HG02571 (cell line): ENCODE measurements at regions not wholly inside any gene's neighbourhood (a gene's known extent, or its start where the extent isn't known, plus 50 kb on each side); places are given as distances from the start of the nearest gene placed in this dataset.

Source experiments
- ATAC-seq: cut with Tn5 transposase; IDR thresholded peaks from one replicate; pipeline ENCODE4 v1.9.1; 2021; ENCODE audit warnings: mild to moderate bottlenecking, moderate library complexity; ENCODE audit not compliant: unreplicated experiment

- no peak for ATAC-seq
Observed at GRCh38 chr3:188940573-188940932, 231.2 kb upstream of the TPRG1 start.

- ATAC-seq, result no peak
Observed at GRCh38 chr3:188941103-188941502, 230.7 kb upstream of the TPRG1 start.

GRCh38 chr3:188942191-188942590 lies 229.6 kb upstream of the TPRG1 start:
- ATAC-seq, result no peak

- ATAC-seq, result no peak
Observed at GRCh38 chr3:188943591-188943990, 228.2 kb upstream of the TPRG1 start.

- ATAC-seq, result no peak
Observed at GRCh38 chr3:188944108-188944507, 227.7 kb upstream of the TPRG1 start.

- ATAC-seq, result no peak
Observed at GRCh38 chr3:188946351-188947240, 225.2 kb upstream of the TPRG1 start.

- ATAC-seq, result no peak
Observed at GRCh38 chr3:188947401-188948280, 224.1 kb upstream of the TPRG1 start.

DNA sequence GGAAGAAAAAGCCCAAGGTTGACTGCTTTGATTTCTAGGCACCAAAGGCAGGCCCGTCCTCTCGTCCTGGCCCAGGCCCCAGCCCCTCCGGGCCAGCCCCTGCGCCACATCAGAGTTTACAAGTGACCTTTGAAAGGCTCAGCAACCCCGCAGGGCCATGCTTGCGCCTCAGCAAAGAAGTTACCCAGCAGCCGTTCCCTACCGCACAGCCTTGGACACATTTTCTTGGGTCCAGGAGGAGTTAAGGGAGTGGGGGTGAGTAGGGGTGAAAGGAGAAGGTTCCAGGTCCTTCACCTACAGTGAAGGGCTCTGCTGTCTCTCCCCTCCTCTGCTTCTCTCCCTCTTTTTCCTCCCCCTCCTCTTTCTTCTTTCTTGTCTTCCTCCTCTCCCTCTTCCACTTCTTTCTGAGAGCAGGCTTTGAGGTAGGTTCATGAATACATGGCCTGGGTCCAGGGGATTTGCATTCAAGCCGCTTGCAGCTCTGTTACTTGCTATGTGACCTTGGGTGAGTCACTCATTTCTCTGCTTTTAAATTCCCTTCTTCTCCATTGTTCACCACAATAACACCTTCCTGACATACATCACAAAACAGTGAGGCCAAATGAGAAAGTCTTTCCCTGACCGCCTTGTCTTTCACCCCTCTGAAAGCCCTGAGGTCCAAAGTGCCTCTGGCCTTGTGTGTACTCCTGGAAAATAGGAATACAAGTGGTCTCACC lies 223.3 kb upstream of the TPRG1 start:
- ATAC-seq, result no peak

DNA sequence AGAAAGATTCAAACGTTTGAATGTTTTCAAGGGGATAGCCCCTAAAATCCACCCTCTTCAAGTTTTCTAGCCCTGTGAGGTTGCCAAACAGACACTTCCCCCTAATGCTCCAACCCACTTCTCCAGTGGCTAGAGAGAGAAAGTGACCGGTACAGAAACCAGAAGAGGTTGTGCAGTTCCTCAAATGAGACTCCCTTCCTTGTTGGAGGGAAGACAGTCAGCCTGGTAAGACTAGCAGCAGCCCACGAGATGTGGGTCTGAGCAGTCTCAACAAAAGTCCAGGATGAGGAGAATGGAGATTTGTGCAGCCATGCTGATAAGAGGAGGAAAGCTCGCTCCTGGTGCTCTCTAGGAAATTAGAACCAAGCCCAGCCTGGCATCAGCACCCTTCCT lies 222.8 kb upstream of the TPRG1 start:
- no peak for ATAC-seq

- ATAC-seq, result no peak
Observed at GRCh38 chr3:188949456-188949855, 222.3 kb upstream of the TPRG1 start.

GRCh38 chr3:188949996-188950395 lies 221.8 kb upstream of the TPRG1 start:
- no peak for ATAC-seq

DNA sequence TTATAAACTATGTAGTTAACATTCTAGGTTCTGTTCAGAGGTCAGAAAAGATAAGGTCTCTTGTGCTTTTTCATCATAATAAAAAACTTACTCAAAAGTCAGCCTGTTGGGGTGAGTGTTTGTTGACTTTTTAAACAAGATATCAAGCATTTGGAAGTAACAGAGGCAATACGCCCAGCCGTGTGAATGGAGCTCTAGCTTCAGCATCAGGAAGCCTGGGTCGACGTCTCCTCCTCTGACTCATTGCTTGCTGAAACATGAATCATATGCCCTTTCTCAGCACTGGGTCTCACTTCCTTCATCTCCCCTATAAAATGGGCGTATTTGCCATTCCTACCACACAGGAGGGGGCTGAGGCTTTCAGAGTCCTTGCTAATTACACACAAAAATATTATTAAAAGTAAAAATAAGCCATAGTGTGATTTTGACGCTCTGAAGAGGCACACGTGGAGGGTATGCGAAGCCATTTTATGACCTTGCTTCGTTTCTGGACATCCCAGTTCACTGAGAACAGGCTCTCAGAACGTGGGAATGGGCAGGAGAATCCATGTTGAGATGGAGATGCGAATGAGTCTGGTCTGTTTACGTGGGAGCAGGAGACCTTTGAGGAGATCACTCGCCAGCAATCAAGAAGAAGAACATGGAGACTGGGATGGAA lies 220.8 kb upstream of the TPRG1 start:
- ATAC-seq, result no peak

GRCh38 chr3:188951734-188952133 lies 220.0 kb upstream of the TPRG1 start:
- no peak for ATAC-seq

GRCh38 chr3:188954590-188955208 lies 217.1 kb upstream of the TPRG1 start:
- ATAC-seq, result no peak

- no peak for ATAC-seq
Observed at GRCh38 chr3:188955919-188956318, 215.9 kb upstream of the TPRG1 start.

GRCh38 chr3:188956839-188957489 lies 214.8 kb upstream of the TPRG1 start:
- ATAC-seq, result no peak

DNA sequence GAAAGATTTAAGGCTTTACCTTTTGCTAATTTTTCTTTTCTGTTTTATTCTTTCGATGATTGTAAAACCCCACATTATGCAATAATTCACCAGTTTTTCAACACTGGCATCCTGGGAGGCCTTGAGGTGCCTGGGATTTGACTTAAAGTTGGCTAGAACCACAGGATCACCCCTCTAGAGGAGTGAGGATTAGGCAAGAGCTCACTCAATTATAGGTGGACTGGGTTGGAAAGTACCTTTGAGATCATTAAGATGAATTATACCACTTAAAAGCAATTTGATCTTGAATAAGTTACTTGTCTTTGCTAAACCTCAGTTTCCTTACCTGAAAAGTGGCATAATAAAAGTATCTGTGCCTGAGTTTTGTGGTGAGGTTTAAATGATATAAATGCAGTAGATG lies 212.8 kb upstream of the TPRG1 start:
- ATAC-seq, result no peak

GRCh38 chr3:188962253-188963247 lies 209.2 kb upstream of the TPRG1 start:
- ATAC-seq, result no peak

- no peak for ATAC-seq
Observed at GRCh38 chr3:188964957-188965356, 206.8 kb upstream of the TPRG1 start.
